IMR-90 (cell line): ENCODE measurements at regions not wholly inside any gene's neighbourhood (a gene's known extent, or its start where the extent isn't known, plus 50 kb on each side); places are given as distances from the start of the nearest gene placed in this dataset.

Source experiments
- ATAC-seq: fragments of 200-7000 bp; cut with Tn5 transposase; 2 replicates; pipeline ENCODE4 v1.9.1; 2020; ENCODE audit warnings: low read depth, mild to moderate bottlenecking, moderate library complexity
- BruUV-seq: library from RNA; stranded (reverse); fragments of 400-500 nt; replicated peaks from 2 replicates; lab custom pipeline; 2021; lab: Mats Ljungman, UMichigan
- CTCF ChIA-PET: fragments of 300-600 bp; formaldehyde crosslinking; extraction: SDS; loops from one replicate; lab custom pipeline; 2021; ENCODE audit warnings: antibody characterized with exemption; lab: Yijun Ruan, JAX
- POLR2A ChIA-PET: fragments of 300-600 bp; sonication (Branson Sonifier 250); formaldehyde crosslinking; loops from one replicate; lab custom pipeline; 2022; ENCODE audit warnings: antibody characterized with exemption; ENCODE audit not compliant: unreplicated experiment; lab: Charles Lee
- DNase-seq: peaks from one replicate; pipeline ENCODE4 v3.0.0; 2013
- H2AFZ ChIP-seq: replicated peaks from 2 replicates; pipeline ENCODE3; 2013; ENCODE audit warnings: low read length, mild to moderate bottlenecking; ENCODE audit not compliant: poor library complexity
- H2AK5ac ChIP-seq: 2 replicates; pipeline ENCODE4 v1.6.1; 2013; ENCODE audit warnings: low read depth, low read length, inconsistent platforms
- H2AK9ac ChIP-seq: replicated peaks from 2 replicates; pipeline ENCODE3; 2013; ENCODE audit warnings: mild to moderate bottlenecking, low read depth, low read length, moderate library complexity; ENCODE audit not compliant: poor library complexity
- H2BK120ac ChIP-seq: 2 replicates; pipeline ENCODE4 v1.6.1; 2013; ENCODE audit warnings: low read depth, low read length, inconsistent platforms
- H2BK15ac ChIP-seq: 3 replicates; pipeline ENCODE4 v1.6.1; 2013; ENCODE audit warnings: low read depth, low read length, inconsistent platforms
- H2BK20ac ChIP-seq: 2 replicates; pipeline ENCODE4 v1.6.1; 2013; ENCODE audit warnings: low read depth, mild to moderate bottlenecking, inconsistent platforms, low read length, moderate library complexity
- H2BK5ac ChIP-seq: 2 replicates; pipeline ENCODE4 v1.6.1; 2013; ENCODE audit warnings: mild to moderate bottlenecking, low read depth, low read length, inconsistent platforms; ENCODE audit not compliant: poor library complexity, severe bottlenecking
- H3K14ac ChIP-seq: replicated peaks from 2 replicates; pipeline ENCODE4 v1.6.1; 2013; ENCODE audit warnings: low read depth, low read length, inconsistent platforms
- H3K18ac ChIP-seq: 2 replicates; pipeline ENCODE4 v1.6.1; 2013; ENCODE audit warnings: low read depth, low read length, control low read depth
- H3K23ac ChIP-seq: 2 replicates; pipeline ENCODE4 v1.6.1; 2013; ENCODE audit warnings: low read depth, low read length, inconsistent platforms
- H3K27ac ChIP-seq: 2 replicates; pipeline ENCODE4 v1.5.1; 2013; ENCODE audit warnings: mild to moderate bottlenecking, control low read depth, low read length; ENCODE audit not compliant: insufficient read depth
- H3K27me3 ChIP-seq: 2 replicates; pipeline ENCODE4 v1.6.1; 2013; ENCODE audit warnings: low read length; ENCODE audit not compliant: control insufficient read depth, insufficient read depth
- H3K36me3 ChIP-seq: 2 replicates; pipeline ENCODE4 v1.6.1; 2013; ENCODE audit warnings: low read length, mixed read lengths; ENCODE audit not compliant: control insufficient read depth, insufficient read depth
- H3K4ac ChIP-seq: 2 replicates; pipeline ENCODE4 v1.6.1; 2013; ENCODE audit warnings: low read depth, low read length, inconsistent platforms
- H3K4me1 ChIP-seq: 2 replicates; pipeline ENCODE4 v1.6.1; 2013; ENCODE audit warnings: low read length, mixed read lengths; ENCODE audit not compliant: control insufficient read depth, insufficient read depth
- H3K4me2 ChIP-seq: 2 replicates; pipeline ENCODE4 v1.6.1; 2013; ENCODE audit warnings: low read depth, mild to moderate bottlenecking, control low read depth, low read length, moderate library complexity
- H3K4me3 ChIP-seq: 2 replicates; pipeline ENCODE4 v1.5.1; 2013; ENCODE audit warnings: low read depth, mild to moderate bottlenecking, control low read depth, low read length, moderate library complexity; ENCODE audit not compliant: insufficient read depth
- H3K56ac ChIP-seq: 2 replicates; pipeline ENCODE4 v1.6.1; 2013; ENCODE audit warnings: low read length, inconsistent platforms; ENCODE audit not compliant: insufficient read depth; ENCODE audit errors: extremely low read depth
- H3K79me1 ChIP-seq, 2 experiments: 2 replicates each; pipeline ENCODE4 v1.6.1; 2013; ENCODE audit warnings: low read length in 2 of 2, inconsistent platforms in 1 of 2, low read depth in 1 of 2
- H3K9ac ChIP-seq: 2 replicates; pipeline ENCODE4 v1.6.1; 2013; ENCODE audit warnings: low read depth, low read length, control low read depth
- H3K9me1 ChIP-seq: 2 replicates; pipeline ENCODE4 v1.6.1; 2013; ENCODE audit warnings: low read length, inconsistent platforms; ENCODE audit not compliant: insufficient read depth
- H3K9me3 ChIP-seq: 2 replicates; pipeline ENCODE4 v1.6.1; 2013; ENCODE audit warnings: low read length; ENCODE audit not compliant: control insufficient read depth, insufficient read depth
- H4K20me1 ChIP-seq: 2 replicates; pipeline ENCODE4 v1.6.1; 2013; ENCODE audit warnings: low read length, inconsistent platforms; ENCODE audit not compliant: insufficient read depth
- H4K5ac ChIP-seq: 2 replicates; pipeline ENCODE4 v1.6.1; 2013; ENCODE audit warnings: mild to moderate bottlenecking, low read depth, low read length, control low read depth
- H4K8ac ChIP-seq, 2 experiments: 2 replicates each; pipeline ENCODE4 v1.6.1; 2013; ENCODE audit warnings: low read depth in 2 of 2, low read length in 2 of 2, control low read depth in 1 of 2, inconsistent platforms in 1 of 2
- H4K91ac ChIP-seq: 2 replicates; pipeline ENCODE4 v1.6.1; 2013; ENCODE audit warnings: low read depth, low read length, inconsistent platforms; ENCODE audit not compliant: insufficient read depth
- FOS ChIP-seq: fragments of 150-350 bp; IDR thresholded peaks from 2 replicates; pipeline ENCODE4 v1.6.1; 2016; ENCODE audit warnings: low read depth, low read length
- MAZ ChIP-seq: IDR thresholded peaks from 2 replicates; pipeline ENCODE4 v1.6.1; 2012; ENCODE audit warnings: low read depth, mild to moderate bottlenecking, low read length, improper control_type of control experiment, moderate library complexity, borderline replicate concordance
- MXI1 ChIP-seq: IDR thresholded peaks from 2 replicates; pipeline ENCODE4 v1.6.1; 2012; ENCODE audit warnings: low read depth, mild to moderate bottlenecking, low read length, moderate library complexity, borderline replicate concordance
- RAD21 ChIP-seq: IDR thresholded peaks from 2 replicates; pipeline ENCODE4 v1.6.1; 2012; ENCODE audit warnings: low read length, improper control_type of control experiment
- RCOR1 ChIP-seq: IDR thresholded peaks from 2 replicates; pipeline ENCODE4 v1.6.1; 2012; ENCODE audit warnings: mild to moderate bottlenecking, low read length, improper control_type of control experiment; ENCODE audit not compliant: insufficient replicate concordance
- whole genome bisulfite sequencing, 2 experiments: methylation state at CpG; one replicate each; pipeline versions ENCODE4 v1.1.5 to v1.1.7; 2013; ENCODE audit warnings: missing lambda C conversion rate in 2 of 2; ENCODE audit not compliant: insufficient read length in 1 of 2; ENCODE audit errors: extremely low coverage in 2 of 2; 5-methylcytosine and 5-hydroxymethylcytosine counted together
- dilution Hi-C: fragments of 300-500 bp; cut with HindIII; formaldehyde crosslinking; loops from one replicate; pipeline ENCODE4 v1.14.3; 2018; ENCODE audit warnings: low sequenced_read_pairs; ENCODE audit not compliant: unreplicated experiment
- in situ Hi-C: fragments of 300-500 bp; cut with MboI; formaldehyde crosslinking; loops from 3 replicates; pipeline ENCODE4 v1.14.3; 2019; ENCODE audit warnings: low sequenced_read_pairs, inconsistent platforms, mixed read lengths
- intact Hi-C: fragments of 100-400 bp; cut with micrococcal nuclease; formaldehyde crosslinking; loops from 2 replicates; pipeline ENCODE4 v1.10.0; 2022
- TF ChIP-seq, protein P1 (sequence below): fragments of 150-350 bp; IDR thresholded peaks from 2 replicates; pipeline ENCODE4 v1.6.1; 2017; ENCODE audit warnings: mild to moderate bottlenecking, antibody characterized with exemption, low read length, low read depth
- TF ChIP-seq, protein P2 (sequence below): fragments of 150-350 bp; IDR thresholded peaks from 2 replicates; pipeline ENCODE4 v1.6.1; 2016; ENCODE audit warnings: low read depth, mild to moderate bottlenecking, low read length, moderate library complexity, borderline replicate concordance

DNA sequence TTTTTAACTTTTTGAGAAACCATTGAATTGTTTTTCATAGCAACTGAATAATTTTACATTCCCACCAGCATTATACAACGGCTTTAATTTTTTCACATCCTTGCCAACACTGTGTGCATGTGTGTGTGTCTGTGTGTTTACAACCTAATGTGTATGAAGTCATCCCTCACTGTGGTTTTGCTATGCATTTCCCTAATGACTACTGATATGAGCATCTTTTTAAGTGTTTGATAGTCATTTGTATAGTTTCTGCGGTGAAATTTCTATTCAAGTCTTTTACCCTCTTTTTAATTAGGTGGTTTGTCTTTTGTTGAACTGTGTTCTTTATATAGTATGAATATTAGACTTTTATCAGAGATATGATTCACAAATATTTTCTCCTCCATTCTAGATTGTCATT, 263.1 kb upstream of the COX7C start:
- Histone ChIP-seq H3K23ac (no peak overlapping the region), H2AK9ac (no peak overlapping the region), H2BK15ac (no peak overlapping the region), H2BK20ac (no peak overlapping the region), H3K9ac (no peak overlapping the region), H3K9me1 (no peaks in the 10 kb centered on the region), H2BK5ac (no peak overlapping the region), H3K79me1 (no peaks in the 10 kb centered on the region), H3K27me3 (no peaks in the 10 kb centered on the region), H2AK5ac (no peak overlapping the region), H3K4me2 (no peak overlapping the region), H4K20me1 (no peaks in the 10 kb centered on the region), H4K5ac (no peak overlapping the region), H3K56ac (no peak overlapping the region), H3K4me1 (no peaks in the 10 kb centered on the region), H2AFZ (no peak overlapping the region), H2BK120ac (no peak overlapping the region), H4K91ac (no peak overlapping the region), H3K18ac (no peak overlapping the region), H3K4ac (no peak overlapping the region), H3K36me3 (no peaks in the 10 kb centered on the region), H4K8ac (no peak overlapping the region), H3K4me3 (no peak overlapping the region), H3K9me3 (no peaks in the 10 kb centered on the region), H3K14ac (no peak overlapping the region), H3K27ac (no peak overlapping the region)
- CTCF ChIA-PET = interaction anchor here (1.2 kb wide), 1 partner anchor 9 kb away, joined by 3 read pairs; no protein-coding TSS in a partner anchor
- in situ Hi-C loops (no loop called here), dilution Hi-C loops (no loop called here), intact Hi-C loops (no loop called here)
- ATAC-seq (no peak), DNase-seq (no peak)
- TF ChIP-seq, protein P1, sequence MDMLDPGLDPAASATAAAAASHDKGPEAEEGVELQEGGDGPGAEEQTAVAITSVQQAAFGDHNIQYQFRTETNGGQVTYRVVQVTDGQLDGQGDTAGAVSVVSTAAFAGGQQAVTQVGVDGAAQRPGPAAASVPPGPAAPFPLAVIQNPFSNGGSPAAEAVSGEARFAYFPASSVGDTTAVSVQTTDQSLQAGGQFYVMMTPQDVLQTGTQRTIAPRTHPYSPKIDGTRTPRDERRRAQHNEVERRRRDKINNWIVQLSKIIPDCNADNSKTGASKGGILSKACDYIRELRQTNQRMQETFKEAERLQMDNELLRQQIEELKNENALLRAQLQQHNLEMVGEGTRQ = no peak
- no peak for TF ChIP-seq RCOR1
- TF ChIP-seq MAZ = no peak
- TF ChIP-seq, protein P2, sequence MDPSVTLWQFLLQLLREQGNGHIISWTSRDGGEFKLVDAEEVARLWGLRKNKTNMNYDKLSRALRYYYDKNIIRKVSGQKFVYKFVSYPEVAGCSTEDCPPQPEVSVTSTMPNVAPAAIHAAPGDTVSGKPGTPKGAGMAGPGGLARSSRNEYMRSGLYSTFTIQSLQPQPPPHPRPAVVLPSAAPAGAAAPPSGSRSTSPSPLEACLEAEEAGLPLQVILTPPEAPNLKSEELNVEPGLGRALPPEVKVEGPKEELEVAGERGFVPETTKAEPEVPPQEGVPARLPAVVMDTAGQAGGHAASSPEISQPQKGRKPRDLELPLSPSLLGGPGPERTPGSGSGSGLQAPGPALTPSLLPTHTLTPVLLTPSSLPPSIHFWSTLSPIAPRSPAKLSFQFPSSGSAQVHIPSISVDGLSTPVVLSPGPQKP = no peak
- TF ChIP-seq RAD21 = no peak
- no peak for TF ChIP-seq MXI1
- no peak for TF ChIP-seq FOS
- BruUV-seq = no TSS peak
- POLR2A ChIA-PET = no interaction called here
- no CpG with 5 or more reads among the region's 2 CpGs for WGBS, 2 experiments
